ENCODE measurements at regions not wholly inside any gene's neighbourhood (a gene's known extent, or its start where the extent isn't known, plus 50 kb on each side); places are given as distances from the start of the nearest gene placed in this dataset.

- no peak for TF ChIP-seq CTCF (IDR thresholded peaks at IDR 0.05)
- no peaks in the 10 kb centered on the region for H3K27me3 ChIP-seq
- no peak overlapping the region for H3K4me3 ChIP-seq
- DNase-seq (no peak), FAIRE-seq (no peak), ATAC-seq (no peak)
- H3K36me3 ChIP-seq: no peaks in the 10 kb centered on the region
- 51 to 83% methylated on average over 1 of the region's 1 CpG for WGBS, 2 donors
- intact Hi-C loops (cut with DNase I): no loop called here
- no peak overlapping the region for H3K27ac ChIP-seq
- no peaks in the 10 kb centered on the region for H3K9me3 ChIP-seq
- H3K4me1 ChIP-seq: no peaks in the 10 kb centered on the region
These were observed 98.4 kb downstream of the MID1IP1 start for GRCh38 chrX:38899650-38900049.

- H3K27ac ChIP-seq: no peak overlapping the region
- no peak for FAIRE-seq
- TF ChIP-seq CTCF (IDR thresholded peaks at IDR 0.05): no peak
- no peaks in the 10 kb centered on the region for H3K27me3 ChIP-seq
- WGBS, 2 donors: 52 to 54% methylated on average over 6 of the region's 6 CpGs
- H3K4me1 ChIP-seq: no peaks in the 10 kb centered on the region
- peak in 3 of 6 donors; percentile 23 to 34 (median 27) for DNase-seq
- no peaks in the 10 kb centered on the region for H3K9me3 ChIP-seq
- intact Hi-C loops (cut with DNase I): no loop called here
- no peak overlapping the region for H3K4me3 ChIP-seq
- no peaks in the 10 kb centered on the region for H3K36me3 ChIP-seq
- ATAC-seq: peak in 3 of 4 donors; percentile 72 to 86 (median 72)
These were observed 99.5 kb downstream of the MID1IP1 start for GRCh38 chrX:38900719-38901118.

- Histone ChIP-seq H3K27me3 (peaks cover 0 to 1% (median 0%) of the 10 kb centered on the region in 4 donors), H3K9me3 (no peaks in the 10 kb centered on the region)
- no peak for ATAC-seq
These were observed 101.8 kb downstream of the MID1IP1 start for GRCh38 chrX:38902972-38903492.

GRCh38 chrX:38916801-38917200 is 115.5 kb downstream of the MID1IP1 start:
- no peaks in the 10 kb centered on the region for H3K27me3 ChIP-seq
- H3K4me1 ChIP-seq: no peaks in the 10 kb centered on the region
- no peak for ATAC-seq
- TF ChIP-seq CTCF (IDR thresholded peaks at IDR 0.05): no peak
- H3K27ac ChIP-seq: no peak overlapping the region
- H3K9me3 ChIP-seq: no peaks in the 10 kb centered on the region
- DNase-seq: no peak
- intact Hi-C loops (cut with DNase I): no loop called here
- no peak overlapping the region for H3K4me3 ChIP-seq
- 87 to 91% methylated on average over 6 of the region's 6 CpGs for WGBS, 2 donors
- H3K36me3 ChIP-seq: no peaks in the 10 kb centered on the region
- no peak for FAIRE-seq

More at GRCh38 chrX:38902972-38903492, 101.8 kb downstream of the MID1IP1 start:
- FAIRE-seq: no peak
- intact Hi-C loops (cut with DNase I): no loop called here
- WGBS, 2 donors: 74 to 93% methylated on average over 13 of the region's 13 CpGs
- H3K27ac ChIP-seq: no peak overlapping the region
- H3K36me3 ChIP-seq: no peaks in the 10 kb centered on the region
- H3K4me1 ChIP-seq: no peaks in the 10 kb centered on the region
- no peak for TF ChIP-seq CTCF (IDR thresholded peaks at IDR 0.05)
- DNase-seq: no peak
- no peak overlapping the region for H3K4me3 ChIP-seq

- Histone ChIP-seq H3K4me1 (no peaks in the 10 kb centered on the region), H3K27me3 (no peaks in the 10 kb centered on the region), H3K36me3 (no peaks in the 10 kb centered on the region), H3K9me3 (no peaks in the 10 kb centered on the region), H3K4me3 (no peak overlapping the region), H3K27ac (no peak overlapping the region)
- intact Hi-C loops (cut with DNase I): no loop called here
- WGBS, 2 donors: 77 to 96% methylated on average over 4 of the region's 4 CpGs
- TF ChIP-seq CTCF (IDR thresholded peaks at IDR 0.05): no peak
- ATAC-seq (no peak), FAIRE-seq (no peak), DNase-seq (no peak)
These were observed 116.7 kb downstream of the MID1IP1 start for GRCh38 chrX:38917954-38918353.
